Keratinocyte (primary cell): ENCODE measurements at regions not wholly inside any gene's neighbourhood (a gene's known extent, or its start where the extent isn't known, plus 50 kb on each side); places are given as distances from the start of the nearest gene placed in this dataset.

Experiments
- CTCF ChIP-seq, 3 experiments: IDR thresholded peaks in 1 of 3; conservative IDR thresholded peaks in 1 of 3; optimal IDR thresholded peaks in 1 of 3; 2 replicates in 2 of 3; 3 replicates in 1 of 3; pipeline versions ENCODE3 to v1.5.1; 2011; ENCODE audit warnings: low read length in 3 of 3, mild to moderate bottlenecking in 3 of 3, moderate library complexity in 2 of 3, control low read depth in 1 of 3, inconsistent platforms in 1 of 3; ENCODE audit not compliant: insufficient read depth in 2 of 3; ENCODE audit errors: extremely low read depth in 1 of 3
- EZH2 ChIP-seq: IDR thresholded peaks from one replicate; pipeline ENCODE4 v1.6.1; 2012; ENCODE audit warnings: inconsistent platforms, mild to moderate bottlenecking, low read length, moderate library complexity

GRCh38 chr12:4074129-4074528, 199.4 kb upstream of the CCND2 start:
- TF ChIP-seq CTCF (optimal IDR thresholded peaks at IDR 0.05 in 1 of 3, IDR thresholded peaks at IDR 0.05 in 1 of 3, conservative IDR thresholded peaks at IDR 0.05 in 1 of 3; ENCODE audit: extremely low read depth in 1 of 3, insufficient read depth in 2 of 3, low read length in 3 of 3): no peak
- TF ChIP-seq EZH2: no peak
